ENCODE measurements at regions not wholly inside any gene's neighbourhood (a gene's known extent, or its start where the extent isn't known, plus 50 kb on each side); places are given as distances from the start of the nearest gene placed in this dataset.

GRCh38 chr13:90355162-90355751 is 992.2 kb upstream of the MIR17HG start:
- DNase-seq (ENCODE audit: low read depth, low spot score): no peak
- no peak overlapping the region for H3K4me3 ChIP-seq (ENCODE audit: low read length)

GRCh38 chr13:90360785-90361184 is 986.7 kb upstream of the MIR17HG start:
- no peak overlapping the region for H3K4me3 ChIP-seq (ENCODE audit: low read length)
- no peak for DNase-seq (ENCODE audit: low read depth, low spot score)

GRCh38 chr13:90362707-90363106 is 984.8 kb upstream of the MIR17HG start:
- DNase-seq (ENCODE audit: low read depth, low spot score): no peak
- no peak overlapping the region for H3K4me3 ChIP-seq (ENCODE audit: low read length)

- DNase-seq (ENCODE audit: low read depth, low spot score): no peak
- H3K4me3 ChIP-seq (ENCODE audit: low read length): no peak overlapping the region
Measured at GRCh38 chr13:90365130-90365529, 982.4 kb upstream of the MIR17HG start.

- DNase-seq (ENCODE audit: low read depth, low spot score): no peak
Measured at GRCh38 chr13:90374168-90374567, 973.3 kb upstream of the MIR17HG start.

GRCh38 chr13:90375851-90376250 is 971.6 kb upstream of the MIR17HG start:
- H3K4me3 ChIP-seq (ENCODE audit: low read length): no peak overlapping the region

More at GRCh38 chr13:90374168-90374567, 973.3 kb upstream of the MIR17HG start:
- no peak overlapping the region for H3K4me3 ChIP-seq (ENCODE audit: low read length)

GRCh38 chr13:90382425-90382824 is 965.1 kb upstream of the MIR17HG start:
- DNase-seq (ENCODE audit: low read depth, low spot score): no peak
- H3K4me3 ChIP-seq (ENCODE audit: low read length): no peak overlapping the region

More at GRCh38 chr13:90375851-90376250, 971.6 kb upstream of the MIR17HG start:
- DNase-seq (ENCODE audit: low read depth, low spot score): no peak

GRCh38 chr13:90385781-90386489 is 961.6 kb upstream of the MIR17HG start:
- no peak for DNase-seq (ENCODE audit: low read depth, low spot score)
- no peak overlapping the region for H3K4me3 ChIP-seq (ENCODE audit: low read length)

- H3K4me3 ChIP-seq (ENCODE audit: low read length): no peak overlapping the region
- DNase-seq (ENCODE audit: low read depth, low spot score): no peak
Measured at GRCh38 chr13:90388887-90389452, 958.5 kb upstream of the MIR17HG start.

GRCh38 chr13:90389537-90389936 is 958.0 kb upstream of the MIR17HG start:
- no peak for DNase-seq (ENCODE audit: low read depth, low spot score)
- no peak overlapping the region for H3K4me3 ChIP-seq (ENCODE audit: low read length)

- no peak overlapping the region for H3K4me3 ChIP-seq (ENCODE audit: low read length)
- no peak for DNase-seq (ENCODE audit: low read depth, low spot score)
Measured at GRCh38 chr13:90393408-90393807, 954.1 kb upstream of the MIR17HG start.

- DNase-seq (ENCODE audit: low read depth, low spot score): no peak
Measured at GRCh38 chr13:90395348-90395747, 952.1 kb upstream of the MIR17HG start.

GRCh38 chr13:90395846-90396245 is 951.6 kb upstream of the MIR17HG start:
- no peak overlapping the region for H3K4me3 ChIP-seq (ENCODE audit: low read length)
- DNase-seq (ENCODE audit: low read depth, low spot score): no peak

More at GRCh38 chr13:90395348-90395747, 952.1 kb upstream of the MIR17HG start:
- H3K4me3 ChIP-seq (ENCODE audit: low read length): no peak overlapping the region

- DNase-seq (ENCODE audit: low read depth, low spot score): no peak
- H3K4me3 ChIP-seq (ENCODE audit: low read length): no peak overlapping the region
Measured at GRCh38 chr13:90396266-90396665, 951.2 kb upstream of the MIR17HG start.

- H3K4me3 ChIP-seq (ENCODE audit: low read length): no peak overlapping the region
- no peak for DNase-seq (ENCODE audit: low read depth, low spot score)
Measured at GRCh38 chr13:90397503-90397902, 950.0 kb upstream of the MIR17HG start.

- DNase-seq (ENCODE audit: low read depth, low spot score): no peak
- H3K4me3 ChIP-seq (ENCODE audit: low read length): no peak overlapping the region
Measured at GRCh38 chr13:90400372-90400771, 947.1 kb upstream of the MIR17HG start.

- no peak overlapping the region for H3K4me3 ChIP-seq (ENCODE audit: low read length)
- DNase-seq (ENCODE audit: low read depth, low spot score): no peak
Measured at GRCh38 chr13:90401150-90401549, 946.3 kb upstream of the MIR17HG start.

- no peak overlapping the region for H3K4me3 ChIP-seq (ENCODE audit: low read length)
- no peak for DNase-seq (ENCODE audit: low read depth, low spot score)
Measured at GRCh38 chr13:90402102-90402501, 945.4 kb upstream of the MIR17HG start.

GRCh38 chr13:90402613-90403012 is 944.9 kb upstream of the MIR17HG start:
- H3K4me3 ChIP-seq (ENCODE audit: low read length): no peak overlapping the region
- no peak for DNase-seq (ENCODE audit: low read depth, low spot score)

GRCh38 chr13:90403330-90404082 is 944.0 kb upstream of the MIR17HG start:
- no peak for DNase-seq (ENCODE audit: low read depth, low spot score)
- H3K4me3 ChIP-seq (ENCODE audit: low read length): no peak overlapping the region

Measured in Jurkat, Clone E6-1 (cell line).